CD4-positive, CD25-positive, alpha-beta regulatory T cell (primary cell): ENCODE measurements at regions not wholly inside any gene's neighbourhood (a gene's known extent, or its start where the extent isn't known, plus 50 kb on each side); places are given as distances from the start of the nearest gene placed in this dataset.

ENCODE experiments used
- ATAC-seq, 2 donors: fragments of 150-1000 bp; cut with Tn5 transposase; one replicate each; pipeline ENCODE4 v1.10.0; 2021; ENCODE audit warnings: low read depth in 2 of 2, moderate number of reproducible peaks in 2 of 2, moderate library complexity in 1 of 2
- DNase-seq, 3 donors: peaks; one replicate each; pipeline versions ENCODE4 v3.0.0 to v3.0.0-alpha.2; 2012 to 2022; ENCODE audit warnings: mixed read lengths in 1 of 3
- H3K27ac ChIP-seq: one replicate; pipeline ENCODE4 v1.7.0; 2013; ENCODE audit warnings: mild to moderate bottlenecking, low read length; ENCODE audit not compliant: insufficient read depth, poor library complexity, severe bottlenecking
- H3K27me3 ChIP-seq: one replicate; pipeline ENCODE4 v1.7.0; 2013; ENCODE audit warnings: low read length; ENCODE audit not compliant: control insufficient read depth, insufficient read depth
- H3K36me3 ChIP-seq: one replicate; pipeline ENCODE4 v1.7.0; 2013; ENCODE audit warnings: mild to moderate bottlenecking, low read length, moderate library complexity; ENCODE audit not compliant: control insufficient read depth, insufficient read depth
- H3K4me1 ChIP-seq: 2 replicates; pipeline ENCODE4 v1.7.0; 2013; ENCODE audit warnings: mild to moderate bottlenecking, low read length; ENCODE audit not compliant: insufficient read depth, control insufficient read depth, poor library complexity, severe bottlenecking
- H3K4me3 ChIP-seq: one replicate; pipeline ENCODE4 v1.7.0; 2013; ENCODE audit warnings: low read depth, mild to moderate bottlenecking, low read length, moderate library complexity
- H3K9me3 ChIP-seq, 2 experiments: 1 replicate in 1 of 2; 2 replicates in 1 of 2; pipeline ENCODE4 v1.7.0; 2013; ENCODE audit warnings: low read length in 2 of 2, mild to moderate bottlenecking in 1 of 2, moderate library complexity in 1 of 2; ENCODE audit not compliant: control insufficient read depth in 2 of 2
- H3K27ac Mint-ChIP-seq, 3 donors: one replicate each; pipeline ENCODE4 v1.8.0; 2020 to 2022; ENCODE audit warnings: mild to moderate bottlenecking in 3 of 3, mixed read lengths in 3 of 3, moderate library complexity in 2 of 3
- H3K27me3 Mint-ChIP-seq: one replicate; pipeline ENCODE4 v1.8.0; 2022; ENCODE audit warnings: mild to moderate bottlenecking, mixed read lengths
- H3K36me3 Mint-ChIP-seq: one replicate; pipeline ENCODE4 v1.8.0; 2020; ENCODE audit warnings: mixed read lengths
- H3K4me1 Mint-ChIP-seq, 4 donors: one replicate each; pipeline ENCODE4 v1.8.0; 2020 to 2022; ENCODE audit warnings: mixed read lengths in 4 of 4, mild to moderate bottlenecking in 1 of 4
- H3K4me3 Mint-ChIP-seq, 4 donors: one replicate each; pipeline ENCODE4 v1.8.0; 2020 to 2022; ENCODE audit warnings: mild to moderate bottlenecking in 4 of 4, mixed read lengths in 4 of 4, moderate library complexity in 3 of 4
- H3K9me3 Mint-ChIP-seq, 7 donors: one replicate each; pipeline ENCODE4 v1.8.0; 2020 to 2022; ENCODE audit warnings: mixed read lengths in 7 of 7, mild to moderate bottlenecking in 3 of 7, moderate library complexity in 2 of 7

GRCh38 chr15:26098801-26099200 lies 235.7 kb upstream of the ATP10A start:
- DNase-seq (no peak), ATAC-seq (no peak)
- Histone ChIP-seq H3K4me3 (no peak overlapping the region), H3K27ac (no peak overlapping the region), H3K4me1 (no peaks in the 10 kb centered on the region), H3K27me3 (no peaks in the 10 kb centered on the region), H3K36me3 (no peaks in the 10 kb centered on the region), H3K9me3 (no peaks in the 10 kb centered on the region)
- Mint-ChIP-seq H3K9me3 (peaks cover 0 to 6% (median 0%) of the 10 kb centered on the region in 7 donors), H3K4me1 (no peaks in the 10 kb centered on the region), H3K27ac (no peak overlapping the region), H3K4me3 (no peak overlapping the region), H3K36me3 (no peaks in the 10 kb centered on the region), H3K27me3 (peaks cover 5% of the 10 kb centered on the region)

- Histone ChIP-seq H3K36me3 (no peaks in the 10 kb centered on the region), H3K4me3 (no peak overlapping the region), H3K27ac (no peak overlapping the region), H3K27me3 (no peaks in the 10 kb centered on the region), H3K9me3 (no peaks in the 10 kb centered on the region), H3K4me1 (no peaks in the 10 kb centered on the region)
- ATAC-seq (no peak), DNase-seq (no peak)
- H3K4me3 Mint-ChIP-seq = no peak overlapping the region
- no peaks in the 10 kb centered on the region for H3K36me3 Mint-ChIP-seq
- H3K9me3 Mint-ChIP-seq = peaks cover 0 to 6% (median 0%) of the 10 kb centered on the region in 7 donors
- no peak overlapping the region for H3K27ac Mint-ChIP-seq
- peaks cover 5% of the 10 kb centered on the region for H3K27me3 Mint-ChIP-seq
- no peaks in the 10 kb centered on the region for H3K4me1 Mint-ChIP-seq
Measured at GRCh38 chr15:26097216-26097615, 234.1 kb upstream of the ATP10A start.

DNA sequence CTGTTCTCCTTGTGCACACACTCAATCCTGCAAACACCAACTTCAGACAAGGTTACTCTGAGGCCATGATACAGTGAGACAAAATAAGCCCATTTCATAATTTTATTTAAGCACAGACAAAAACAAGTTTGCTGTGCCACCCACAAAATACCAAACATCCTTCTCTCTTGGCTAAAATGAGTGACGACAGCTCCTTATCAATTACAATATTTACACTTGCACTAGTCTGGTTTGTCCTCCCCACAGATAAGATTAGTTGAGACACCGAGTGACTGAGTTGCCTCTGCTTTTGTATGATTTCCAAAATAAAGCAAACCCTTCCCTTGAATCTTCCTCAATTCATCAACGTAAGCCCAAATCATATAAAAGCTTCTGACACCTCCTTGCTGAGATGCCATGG lies 233.5 kb upstream of the ATP10A start:
- DNase-seq (no peak), ATAC-seq (no peak)
- H3K9me3 ChIP-seq = no peaks in the 10 kb centered on the region
- peaks cover 5% of the 10 kb centered on the region for H3K27me3 Mint-ChIP-seq
- H3K27ac ChIP-seq = no peak overlapping the region
- H3K36me3 Mint-ChIP-seq = no peaks in the 10 kb centered on the region
- no peaks in the 10 kb centered on the region for H3K4me1 Mint-ChIP-seq
- H3K9me3 Mint-ChIP-seq = peaks cover 0 to 6% (median 0%) of the 10 kb centered on the region in 7 donors
- H3K27me3 ChIP-seq = no peaks in the 10 kb centered on the region
- H3K4me3 Mint-ChIP-seq = no peak overlapping the region
- H3K4me3 ChIP-seq = no peak overlapping the region
- H3K4me1 ChIP-seq = no peaks in the 10 kb centered on the region
- no peak overlapping the region for H3K27ac Mint-ChIP-seq
- H3K36me3 ChIP-seq = no peaks in the 10 kb centered on the region

DNA sequence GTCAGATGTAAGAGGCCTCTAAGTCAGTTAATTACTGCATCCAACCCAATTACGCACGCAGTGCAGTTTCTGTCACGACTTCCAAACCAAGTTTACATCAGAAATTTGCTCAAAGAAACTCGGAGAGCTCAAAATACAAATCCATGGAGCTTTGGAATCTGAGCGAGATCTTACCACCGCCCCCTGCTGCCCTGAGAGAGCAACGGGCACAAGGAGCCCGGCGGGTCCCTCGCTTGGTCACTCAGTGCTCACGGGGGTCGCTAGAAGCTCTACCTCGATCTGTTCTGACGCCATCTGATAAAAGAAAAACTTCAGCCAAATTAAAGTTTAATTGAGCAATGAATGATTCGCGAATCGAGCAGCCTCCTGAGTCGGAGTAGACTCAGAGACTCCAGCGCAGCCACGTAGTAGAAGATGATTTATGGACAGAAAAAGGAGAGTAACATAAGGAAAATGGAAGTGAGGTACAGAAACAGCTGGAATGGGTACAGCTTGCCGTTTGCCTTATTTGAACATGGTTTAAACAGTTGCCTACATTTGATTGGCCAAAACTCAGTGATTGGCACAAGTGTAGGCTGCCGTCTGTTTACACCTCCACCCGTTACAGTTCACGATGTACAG lies 232.7 kb upstream of the ATP10A start:
- H3K27ac Mint-ChIP-seq = no peak overlapping the region

DNA sequence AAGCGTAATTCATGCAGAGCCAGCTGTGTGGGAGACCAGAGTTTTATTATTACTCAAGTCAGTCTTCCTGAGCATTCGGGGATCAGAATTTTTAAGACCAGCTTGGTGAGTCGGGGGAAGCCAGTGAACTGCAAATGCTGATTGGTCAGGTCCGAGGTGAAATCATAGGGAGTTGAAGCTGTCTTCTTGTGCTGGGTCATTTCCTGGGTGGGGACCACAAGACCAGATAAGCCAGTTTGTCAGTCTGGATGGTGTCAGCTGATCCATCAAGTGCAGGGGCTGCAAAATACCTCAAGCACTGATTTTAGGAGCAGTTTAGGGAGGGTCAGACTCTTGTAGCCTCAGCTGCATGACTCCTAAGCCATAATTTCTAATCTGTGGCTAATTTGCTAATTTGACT lies 228.1 kb upstream of the ATP10A start:
- Histone ChIP-seq H3K27me3 (no peaks in the 10 kb centered on the region), H3K27ac (no peak overlapping the region), H3K4me1 (no peaks in the 10 kb centered on the region), H3K9me3 (no peaks in the 10 kb centered on the region), H3K4me3 (no peak overlapping the region), H3K36me3 (no peaks in the 10 kb centered on the region)
- Mint-ChIP-seq H3K36me3 (no peaks in the 10 kb centered on the region), H3K9me3 (peaks cover 0 to 2% (median 0%) of the 10 kb centered on the region in 7 donors), H3K4me1 (no peaks in the 10 kb centered on the region), H3K27me3 (peaks cover 8% of the 10 kb centered on the region), H3K27ac (no peak overlapping the region), H3K4me3 (peak overlapping the region in 1 of 4 donors; percentile 24)
- no peak for ATAC-seq
- no peak for DNase-seq

More for the DNA sequence above, 232.7 kb upstream of the ATP10A start:
- peaks cover 7% of the 10 kb centered on the region for H3K27me3 Mint-ChIP-seq
- Histone ChIP-seq H3K36me3 (no peaks in the 10 kb centered on the region), H3K27me3 (no peaks in the 10 kb centered on the region), H3K27ac (no peak overlapping the region), H3K9me3 (no peaks in the 10 kb centered on the region), H3K4me1 (no peaks in the 10 kb centered on the region), H3K4me3 (no peak overlapping the region)
- ATAC-seq (no peak), DNase-seq (no peak)
- H3K4me3 Mint-ChIP-seq = no peak overlapping the region
- peaks cover 0 to 6% (median 0%) of the 10 kb centered on the region in 7 donors for H3K9me3 Mint-ChIP-seq
- H3K36me3 Mint-ChIP-seq = no peaks in the 10 kb centered on the region
- H3K4me1 Mint-ChIP-seq = no peaks in the 10 kb centered on the region

DNA sequence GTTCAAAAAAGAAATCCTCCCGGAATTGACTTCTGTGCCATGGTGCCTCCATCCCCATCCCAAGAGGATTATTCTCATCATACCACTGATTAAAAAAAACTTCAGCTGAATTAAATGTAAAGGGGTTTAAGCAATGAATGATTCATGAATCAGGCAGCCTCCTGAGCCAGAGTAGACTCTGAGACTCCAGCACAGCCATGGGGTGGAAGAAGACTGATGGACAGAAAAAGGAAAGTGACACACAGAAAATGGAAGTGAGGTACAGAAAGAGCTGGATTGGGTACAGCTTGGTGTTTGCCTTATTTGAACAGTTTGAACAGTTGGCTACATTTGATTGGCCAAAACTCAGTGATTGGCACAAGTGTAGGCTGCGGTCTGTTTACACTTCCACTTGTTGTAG lies 224.8 kb upstream of the ATP10A start:
- no peak overlapping the region for H3K4me3 ChIP-seq
- DNase-seq = no peak
- Mint-ChIP-seq H3K36me3 (no peaks in the 10 kb centered on the region), H3K27ac (peak overlapping the region in 1 of 3 donors; percentile 50), H3K4me1 (peaks cover 0 to 6% (median 1%) of the 10 kb centered on the region in 4 donors), H3K27me3 (peaks cover 7% of the 10 kb centered on the region), H3K9me3 (peaks cover 0 to 1% (median 0%) of the 10 kb centered on the region in 7 donors), H3K4me3 (no peak overlapping the region)
- no peak overlapping the region for H3K27ac ChIP-seq
- H3K4me1 ChIP-seq = no peaks in the 10 kb centered on the region
- no peaks in the 10 kb centered on the region for H3K9me3 ChIP-seq
- ATAC-seq = no peak
- no peaks in the 10 kb centered on the region for H3K27me3 ChIP-seq
- no peaks in the 10 kb centered on the region for H3K36me3 ChIP-seq

- no peaks in the 10 kb centered on the region for H3K27me3 ChIP-seq
- no peaks in the 10 kb centered on the region for H3K36me3 Mint-ChIP-seq
- peaks cover 0 to 1% (median 0%) of the 10 kb centered on the region in 7 donors for H3K9me3 Mint-ChIP-seq
- no peaks in the 10 kb centered on the region for H3K4me1 ChIP-seq
- no peaks in the 10 kb centered on the region for H3K9me3 ChIP-seq
- peaks cover under 1 to 9% (median 5%) of the 10 kb centered on the region in 4 donors for H3K4me1 Mint-ChIP-seq
- H3K27ac ChIP-seq = no peak overlapping the region
- H3K4me3 Mint-ChIP-seq = no peak overlapping the region
- no peak overlapping the region for H3K4me3 ChIP-seq
- peaks cover 7% of the 10 kb centered on the region for H3K27me3 Mint-ChIP-seq
- DNase-seq (no peak), ATAC-seq (no peak)
- H3K36me3 ChIP-seq = no peaks in the 10 kb centered on the region
- H3K27ac Mint-ChIP-seq = peak overlapping the region in 1 of 3 donors; percentile 50
Measured at GRCh38 chr15:26087395-26087794, 224.3 kb upstream of the ATP10A start.

GRCh38 chr15:26084771-26085170 lies 221.6 kb upstream of the ATP10A start:
- no peaks in the 10 kb centered on the region for H3K9me3 ChIP-seq
- Mint-ChIP-seq H3K9me3 (peaks cover 0 to 3% (median 0%) of the 10 kb centered on the region in 7 donors), H3K36me3 (no peaks in the 10 kb centered on the region), H3K27me3 (no peaks in the 10 kb centered on the region), H3K27ac (no peak overlapping the region), H3K4me3 (no peak overlapping the region), H3K4me1 (peaks cover 9 to 33% (median 13%) of the 10 kb centered on the region in 4 donors)
- H3K36me3 ChIP-seq = no peaks in the 10 kb centered on the region
- no peak overlapping the region for H3K27ac ChIP-seq
- DNase-seq = no peak
- no peak for ATAC-seq
- H3K4me3 ChIP-seq = no peak overlapping the region
- peaks cover 5% of the 10 kb centered on the region for H3K4me1 ChIP-seq
- H3K27me3 ChIP-seq = no peaks in the 10 kb centered on the region
